ENCODE measurements at regions not wholly inside any gene's neighbourhood (a gene's known extent, or its start where the extent isn't known, plus 50 kb on each side); places are given as distances from the start of the nearest gene placed in this dataset.

DNA sequence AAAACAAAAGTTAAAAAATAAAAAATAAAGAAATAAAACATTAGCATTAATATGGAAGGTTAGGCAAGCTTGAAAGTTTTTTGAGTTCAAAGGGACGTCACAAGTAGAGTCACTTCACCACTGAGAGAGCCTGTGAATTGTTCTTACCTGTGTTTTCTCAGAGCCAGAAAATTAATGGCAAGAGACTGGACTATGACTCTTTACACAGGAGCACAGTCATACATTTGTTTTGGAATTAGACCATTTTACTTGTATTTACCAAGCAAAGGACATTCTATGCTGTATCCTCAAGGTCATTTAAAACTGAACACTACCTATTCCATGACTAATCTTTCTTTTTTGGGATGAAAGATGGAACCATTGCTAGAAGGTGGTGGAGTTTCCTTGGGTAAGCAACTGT is 346.1 kb downstream of the FAM47B start:
- TF ChIP-seq, protein P1, sequence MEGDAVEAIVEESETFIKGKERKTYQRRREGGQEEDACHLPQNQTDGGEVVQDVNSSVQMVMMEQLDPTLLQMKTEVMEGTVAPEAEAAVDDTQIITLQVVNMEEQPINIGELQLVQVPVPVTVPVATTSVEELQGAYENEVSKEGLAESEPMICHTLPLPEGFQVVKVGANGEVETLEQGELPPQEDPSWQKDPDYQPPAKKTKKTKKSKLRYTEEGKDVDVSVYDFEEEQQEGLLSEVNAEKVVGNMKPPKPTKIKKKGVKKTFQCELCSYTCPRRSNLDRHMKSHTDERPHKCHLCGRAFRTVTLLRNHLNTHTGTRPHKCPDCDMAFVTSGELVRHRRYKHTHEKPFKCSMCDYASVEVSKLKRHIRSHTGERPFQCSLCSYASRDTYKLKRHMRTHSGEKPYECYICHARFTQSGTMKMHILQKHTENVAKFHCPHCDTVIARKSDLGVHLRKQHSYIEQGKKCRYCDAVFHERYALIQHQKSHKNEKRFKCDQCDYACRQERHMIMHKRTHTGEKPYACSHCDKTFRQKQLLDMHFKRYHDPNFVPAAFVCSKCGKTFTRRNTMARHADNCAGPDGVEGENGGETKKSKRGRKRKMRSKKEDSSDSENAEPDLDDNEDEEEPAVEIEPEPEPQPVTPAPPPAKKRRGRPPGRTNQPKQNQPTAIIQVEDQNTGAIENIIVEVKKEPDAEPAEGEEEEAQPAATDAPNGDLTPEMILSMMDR (IDR thresholded peaks at IDR 0.05), result no peak
- no peak for TF ChIP-seq POLR2A (IDR thresholded peaks at IDR 0.05)

Measured in Peyer's patch (tissue), 4 donors.